ENCODE measurements at regions not wholly inside any gene's neighbourhood (a gene's known extent, or its start where the extent isn't known, plus 50 kb on each side); places are given as distances from the start of the nearest gene placed in this dataset.

DNA sequence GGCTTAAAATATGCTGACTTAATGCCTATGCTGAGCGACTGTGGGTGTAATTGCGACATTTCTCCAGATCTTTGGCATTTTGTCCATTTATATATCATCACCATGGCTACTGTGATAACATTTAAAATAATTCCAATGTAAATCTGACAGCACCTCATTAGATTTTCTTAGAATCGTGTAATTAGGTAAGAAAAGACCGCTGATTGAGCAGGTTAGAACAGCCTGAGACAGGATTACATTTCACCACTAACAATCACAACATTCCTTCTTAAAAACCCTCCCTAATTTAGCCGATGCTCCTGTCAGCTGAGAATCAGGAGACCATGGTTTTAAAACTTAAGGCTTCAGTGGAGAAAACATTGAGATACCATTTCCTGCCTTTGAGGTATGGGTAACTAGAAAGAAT lies 455.3 kb upstream of the PDZRN3 start:
- Histone ChIP-seq H3K36me3 (no peaks in the 10 kb centered on the region), H3K27me3 (replicated peaks; ENCODE audit: insufficient read depth) (no peaks in the 10 kb centered on the region), H3K9me3 (no peaks in the 10 kb centered on the region), H3K4me1 (ENCODE audit: control insufficient read depth in 1 of 2, low read depth in 2 of 2) (no peaks in the 10 kb centered on the region), H3K4me3 (no peak overlapping the region), H3K27ac (no peak overlapping the region)
- no peak for DNase-seq (ENCODE audit: low spot score)
- TF ChIP-seq, protein P1, sequence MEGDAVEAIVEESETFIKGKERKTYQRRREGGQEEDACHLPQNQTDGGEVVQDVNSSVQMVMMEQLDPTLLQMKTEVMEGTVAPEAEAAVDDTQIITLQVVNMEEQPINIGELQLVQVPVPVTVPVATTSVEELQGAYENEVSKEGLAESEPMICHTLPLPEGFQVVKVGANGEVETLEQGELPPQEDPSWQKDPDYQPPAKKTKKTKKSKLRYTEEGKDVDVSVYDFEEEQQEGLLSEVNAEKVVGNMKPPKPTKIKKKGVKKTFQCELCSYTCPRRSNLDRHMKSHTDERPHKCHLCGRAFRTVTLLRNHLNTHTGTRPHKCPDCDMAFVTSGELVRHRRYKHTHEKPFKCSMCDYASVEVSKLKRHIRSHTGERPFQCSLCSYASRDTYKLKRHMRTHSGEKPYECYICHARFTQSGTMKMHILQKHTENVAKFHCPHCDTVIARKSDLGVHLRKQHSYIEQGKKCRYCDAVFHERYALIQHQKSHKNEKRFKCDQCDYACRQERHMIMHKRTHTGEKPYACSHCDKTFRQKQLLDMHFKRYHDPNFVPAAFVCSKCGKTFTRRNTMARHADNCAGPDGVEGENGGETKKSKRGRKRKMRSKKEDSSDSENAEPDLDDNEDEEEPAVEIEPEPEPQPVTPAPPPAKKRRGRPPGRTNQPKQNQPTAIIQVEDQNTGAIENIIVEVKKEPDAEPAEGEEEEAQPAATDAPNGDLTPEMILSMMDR (IDR thresholded peaks at IDR 0.05), result no peak
- no peak for ATAC-seq (ENCODE audit: insufficient number of reproducible peaks, low FRiP score, low read depth)

DNA sequence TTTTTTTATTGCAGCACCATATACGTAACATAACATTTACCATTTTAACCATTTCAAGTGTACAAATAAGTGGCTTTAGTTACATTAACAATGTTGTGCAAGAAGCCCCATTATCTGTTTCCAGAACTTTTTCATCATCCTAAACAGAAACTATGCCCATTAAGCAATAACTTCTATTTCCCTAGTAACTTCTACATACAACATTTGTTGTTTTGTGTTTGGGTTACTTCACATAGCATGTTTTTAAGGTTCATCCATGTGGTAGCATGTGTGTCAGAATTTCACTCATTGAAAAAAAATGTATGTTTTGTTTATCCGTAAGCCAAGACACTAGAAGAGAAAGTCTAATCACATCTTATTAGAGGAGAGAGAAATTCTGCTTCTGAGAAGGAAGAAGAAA lies 450.5 kb upstream of the PDZRN3 start:
- TF ChIP-seq, protein P1 (IDR thresholded peaks at IDR 0.05), result no peak
- no peaks in the 10 kb centered on the region for H3K36me3 ChIP-seq
- H3K9me3 ChIP-seq, result no peaks in the 10 kb centered on the region
- ATAC-seq (ENCODE audit: insufficient number of reproducible peaks, low FRiP score, low read depth) (no peak), DNase-seq (ENCODE audit: low spot score) (no peak)
- H3K4me1 ChIP-seq (ENCODE audit: control insufficient read depth in 1 of 2, low read depth in 2 of 2), result no peaks in the 10 kb centered on the region
- H3K27me3 ChIP-seq (replicated peaks; ENCODE audit: insufficient read depth), result no peaks in the 10 kb centered on the region
- H3K4me3 ChIP-seq, result no peak overlapping the region
- H3K27ac ChIP-seq, result no peak overlapping the region

DNA sequence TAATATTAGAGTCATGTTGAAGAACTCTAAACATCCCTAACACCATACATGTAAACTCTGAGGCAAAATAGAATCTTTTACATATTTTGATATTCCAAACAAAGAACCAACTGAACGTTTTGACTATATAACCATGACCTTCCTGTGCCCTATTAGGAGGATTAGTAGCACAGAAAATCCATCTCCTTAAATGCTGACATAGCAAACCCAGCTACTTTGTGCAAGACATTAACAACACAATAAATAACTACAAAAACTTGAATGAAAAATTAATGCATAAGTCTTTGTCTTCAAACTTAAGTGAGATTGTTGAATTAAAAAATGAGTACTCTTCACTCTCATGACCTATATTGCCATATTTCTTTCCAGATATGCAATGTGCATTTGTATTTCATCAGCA lies 450.0 kb upstream of the PDZRN3 start:
- Histone ChIP-seq H3K9me3 (no peaks in the 10 kb centered on the region), H3K27me3 (replicated peaks; ENCODE audit: insufficient read depth) (no peaks in the 10 kb centered on the region), H3K36me3 (no peaks in the 10 kb centered on the region), H3K4me1 (ENCODE audit: control insufficient read depth in 1 of 2, low read depth in 2 of 2) (no peaks in the 10 kb centered on the region), H3K4me3 (no peak overlapping the region), H3K27ac (no peak overlapping the region)
- no peak for DNase-seq (ENCODE audit: low spot score)
- TF ChIP-seq, protein P1 (IDR thresholded peaks at IDR 0.05), result no peak
- ATAC-seq (ENCODE audit: insufficient number of reproducible peaks, low FRiP score, low read depth), result no peak

DNA sequence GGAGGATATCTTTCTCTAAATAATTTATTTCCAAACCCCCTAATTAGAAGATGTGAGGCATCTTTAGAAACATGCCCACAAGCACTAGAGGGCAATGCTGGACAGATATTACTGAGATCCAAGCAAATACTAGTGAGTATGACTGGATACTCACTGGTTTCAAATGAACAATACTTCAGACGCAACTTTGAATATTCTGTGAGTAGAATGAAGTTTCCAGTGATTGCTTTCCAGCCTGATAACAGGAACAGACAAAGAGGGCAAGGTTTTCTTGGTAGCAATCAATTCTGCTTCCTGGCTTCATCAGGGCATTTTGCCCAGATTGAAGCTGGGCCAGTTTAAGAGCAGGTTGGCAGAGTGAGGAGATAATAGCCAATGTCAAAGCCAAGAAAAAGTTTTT lies 442.6 kb upstream of the PDZRN3 start:
- TF ChIP-seq, protein P1 (IDR thresholded peaks at IDR 0.05), result no peak
- no peaks in the 10 kb centered on the region for H3K9me3 ChIP-seq
- no peaks in the 10 kb centered on the region for H3K4me1 ChIP-seq (ENCODE audit: control insufficient read depth in 1 of 2, low read depth in 2 of 2)
- ATAC-seq (ENCODE audit: insufficient number of reproducible peaks, low FRiP score, low read depth) (no peak), DNase-seq (ENCODE audit: low spot score) (no peak)
- no peak overlapping the region for H3K27ac ChIP-seq
- H3K27me3 ChIP-seq (replicated peaks; ENCODE audit: insufficient read depth), result no peaks in the 10 kb centered on the region
- H3K36me3 ChIP-seq, result no peaks in the 10 kb centered on the region
- no peak overlapping the region for H3K4me3 ChIP-seq

DNA sequence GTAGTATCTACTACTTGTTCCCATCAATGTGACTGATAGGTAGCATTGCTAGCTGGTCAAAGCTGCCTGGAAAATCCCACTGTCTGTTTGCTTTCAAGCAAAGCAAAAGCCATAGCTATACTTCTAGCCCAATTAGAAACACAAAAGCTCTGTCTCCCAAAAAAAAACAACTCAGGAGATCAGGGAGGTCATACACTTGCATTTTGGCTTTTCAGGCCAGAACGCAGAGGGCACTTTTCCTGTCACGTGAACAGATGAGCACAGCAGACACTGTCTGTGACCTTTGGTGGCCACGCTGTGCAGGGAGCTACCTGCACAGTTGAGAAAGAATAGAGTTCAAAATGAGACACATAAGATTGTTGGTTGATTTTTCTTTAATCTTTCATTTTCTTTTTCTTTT lies 441.7 kb upstream of the PDZRN3 start:
- no peaks in the 10 kb centered on the region for H3K27me3 ChIP-seq (replicated peaks; ENCODE audit: insufficient read depth)
- TF ChIP-seq, protein P1 (IDR thresholded peaks at IDR 0.05), result no peak
- ATAC-seq (ENCODE audit: insufficient number of reproducible peaks, low FRiP score, low read depth) (no peak), DNase-seq (ENCODE audit: low spot score) (no peak)
- no peaks in the 10 kb centered on the region for H3K4me1 ChIP-seq (ENCODE audit: control insufficient read depth in 1 of 2, low read depth in 2 of 2)
- no peaks in the 10 kb centered on the region for H3K36me3 ChIP-seq
- no peaks in the 10 kb centered on the region for H3K9me3 ChIP-seq
- H3K27ac ChIP-seq, result no peak overlapping the region
- no peak overlapping the region for H3K4me3 ChIP-seq

Measured in thoracic aorta (tissue), 2 donors.